Ascending aorta (tissue), 2 donors: ENCODE measurements at regions not wholly inside any gene's neighbourhood (a gene's known extent, or its start where the extent isn't known, plus 50 kb on each side); places are given as distances from the start of the nearest gene placed in this dataset.

ENCODE experiments used
- DNase-seq, 2 donors: peaks; one replicate each; pipeline ENCODE4 v3.0.0-alpha.2; 2019; ENCODE audit warnings: low spot score in 2 of 2
- H3K27ac ChIP-seq, 2 donors: fragments of 200-600 bp; sonication (generic); one replicate each; pipeline ENCODE4 v1.5.1; 2016 to 2017; ENCODE audit warnings: mild to moderate bottlenecking in 1 of 2
- H3K27me3 ChIP-seq: fragments of 200-600 bp; sonication (generic); one replicate; pipeline ENCODE4 v1.5.1; 2017
- H3K36me3 ChIP-seq, 2 donors: fragments of 200-600 bp; sonication (generic); one replicate each; pipeline ENCODE4 v1.5.1; 2016
- H3K4me1 ChIP-seq, 2 donors: fragments of 200-600 bp; sonication (generic); one replicate each; pipeline ENCODE4 v1.5.1; 2016 to 2017; ENCODE audit warnings: mild to moderate bottlenecking in 1 of 2
- H3K4me3 ChIP-seq, 2 donors: fragments of 200-600 bp; sonication (generic); one replicate each; pipeline ENCODE4 v1.5.1; 2016 to 2017; ENCODE audit warnings: mild to moderate bottlenecking in 1 of 2
- H3K9me3 ChIP-seq, 2 donors: fragments of 200-600 bp; sonication (generic); one replicate each; pipeline ENCODE4 v1.5.1; 2016
- intact Hi-C: fragments of 100-400 bp; cut with DNase I; formaldehyde crosslinking; loops from one replicate; pipeline ENCODE4 v1.15.1; 2023
- TF ChIP-seq, protein P1 (sequence below), 3 experiments: fragments of 200-600 bp in 2 of 3; fragments of 450-650 bp in 1 of 3; sonication (generic) in 2 of 3; IDR thresholded peaks; one replicate each; pipeline ENCODE4 v1.5.1; 2016 to 2019; ENCODE audit warnings: antibody characterized with exemption in 3 of 3, mild to moderate bottlenecking in 1 of 3, moderate library complexity in 1 of 3

DNA sequence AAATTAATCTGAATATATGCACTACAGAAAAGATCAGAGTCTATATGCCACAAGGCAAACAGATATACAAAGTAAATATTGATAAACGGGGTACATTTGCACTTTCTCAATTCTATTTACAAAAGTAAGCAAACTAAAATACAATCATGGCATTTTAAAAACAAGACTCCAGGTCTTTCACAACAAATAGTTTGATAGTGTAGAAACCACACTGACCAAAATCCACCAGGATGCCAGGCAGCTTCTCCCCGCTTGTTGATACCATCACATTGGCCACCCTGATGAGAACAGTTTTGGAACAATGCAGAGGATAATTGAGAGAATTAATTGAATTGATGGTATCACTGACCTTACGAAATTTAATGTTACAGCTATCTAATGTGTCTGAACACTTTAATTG lies 190.6 kb upstream of the TMCO5A start:
- Histone ChIP-seq H3K9me3 (no peaks in the 10 kb centered on the region), H3K4me1 (no peaks in the 10 kb centered on the region), H3K4me3 (no peak overlapping the region), H3K27me3 (no peaks in the 10 kb centered on the region), H3K36me3 (no peaks in the 10 kb centered on the region), H3K27ac (no peak overlapping the region)
- DNase-seq, result no peak
- intact Hi-C loops, result no loop called here
- TF ChIP-seq, protein P1, sequence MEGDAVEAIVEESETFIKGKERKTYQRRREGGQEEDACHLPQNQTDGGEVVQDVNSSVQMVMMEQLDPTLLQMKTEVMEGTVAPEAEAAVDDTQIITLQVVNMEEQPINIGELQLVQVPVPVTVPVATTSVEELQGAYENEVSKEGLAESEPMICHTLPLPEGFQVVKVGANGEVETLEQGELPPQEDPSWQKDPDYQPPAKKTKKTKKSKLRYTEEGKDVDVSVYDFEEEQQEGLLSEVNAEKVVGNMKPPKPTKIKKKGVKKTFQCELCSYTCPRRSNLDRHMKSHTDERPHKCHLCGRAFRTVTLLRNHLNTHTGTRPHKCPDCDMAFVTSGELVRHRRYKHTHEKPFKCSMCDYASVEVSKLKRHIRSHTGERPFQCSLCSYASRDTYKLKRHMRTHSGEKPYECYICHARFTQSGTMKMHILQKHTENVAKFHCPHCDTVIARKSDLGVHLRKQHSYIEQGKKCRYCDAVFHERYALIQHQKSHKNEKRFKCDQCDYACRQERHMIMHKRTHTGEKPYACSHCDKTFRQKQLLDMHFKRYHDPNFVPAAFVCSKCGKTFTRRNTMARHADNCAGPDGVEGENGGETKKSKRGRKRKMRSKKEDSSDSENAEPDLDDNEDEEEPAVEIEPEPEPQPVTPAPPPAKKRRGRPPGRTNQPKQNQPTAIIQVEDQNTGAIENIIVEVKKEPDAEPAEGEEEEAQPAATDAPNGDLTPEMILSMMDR (IDR thresholded peaks at IDR 0.05), result no peak

DNA sequence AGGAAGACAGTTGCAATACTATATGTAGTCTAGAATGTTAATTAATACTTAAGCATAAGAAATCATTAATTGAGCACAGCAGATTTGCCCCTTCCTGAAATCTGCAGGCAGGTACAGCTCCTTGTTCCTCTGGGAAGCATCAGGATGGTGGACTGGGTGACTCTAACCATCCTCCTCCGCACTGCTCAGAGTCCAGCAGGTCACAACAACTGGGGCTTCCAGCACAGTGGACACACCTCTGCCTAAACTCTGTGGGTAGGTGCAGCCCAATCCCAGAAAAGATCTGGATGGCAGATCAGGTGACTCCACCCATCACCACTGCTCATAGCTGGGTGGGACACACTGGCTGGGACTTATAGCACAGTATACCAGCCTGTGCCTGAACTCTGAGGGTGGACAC lies 189.9 kb upstream of the TMCO5A start:
- intact Hi-C loops, result no loop called here
- H3K4me1 ChIP-seq, result no peaks in the 10 kb centered on the region
- DNase-seq, result no peak
- H3K4me3 ChIP-seq, result no peak overlapping the region
- no peak overlapping the region for H3K27ac ChIP-seq
- no peaks in the 10 kb centered on the region for H3K36me3 ChIP-seq
- TF ChIP-seq, protein P1 (IDR thresholded peaks at IDR 0.05), result no peak
- no peaks in the 10 kb centered on the region for H3K9me3 ChIP-seq
- no peaks in the 10 kb centered on the region for H3K27me3 ChIP-seq

DNA sequence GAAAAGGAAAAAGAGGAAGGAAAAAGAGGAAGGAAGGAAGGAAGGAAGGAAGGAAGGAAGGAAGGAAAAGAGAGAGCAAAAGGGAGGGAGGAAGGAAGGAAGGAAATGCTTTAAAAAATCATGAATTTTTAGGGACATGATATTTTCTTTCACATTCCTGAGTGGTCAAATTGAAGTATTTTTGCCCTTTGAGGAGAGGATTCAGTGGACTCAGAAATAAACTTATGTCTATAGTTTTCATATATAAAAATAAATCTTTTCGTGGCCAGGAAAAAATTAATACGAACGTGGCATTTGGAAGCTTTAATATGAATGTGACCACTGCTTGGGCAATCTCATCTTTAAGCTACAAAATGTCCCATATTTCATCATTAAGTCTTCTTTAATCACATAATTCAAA lies 183.0 kb upstream of the TMCO5A start:
- Histone ChIP-seq H3K27ac (no peak overlapping the region), H3K36me3 (no peaks in the 10 kb centered on the region), H3K4me3 (no peak overlapping the region), H3K27me3 (no peaks in the 10 kb centered on the region), H3K9me3 (no peaks in the 10 kb centered on the region), H3K4me1 (no peaks in the 10 kb centered on the region)
- no peak for DNase-seq
- TF ChIP-seq, protein P1 (IDR thresholded peaks at IDR 0.05), result no peak
- intact Hi-C loops, result no loop called here

DNA sequence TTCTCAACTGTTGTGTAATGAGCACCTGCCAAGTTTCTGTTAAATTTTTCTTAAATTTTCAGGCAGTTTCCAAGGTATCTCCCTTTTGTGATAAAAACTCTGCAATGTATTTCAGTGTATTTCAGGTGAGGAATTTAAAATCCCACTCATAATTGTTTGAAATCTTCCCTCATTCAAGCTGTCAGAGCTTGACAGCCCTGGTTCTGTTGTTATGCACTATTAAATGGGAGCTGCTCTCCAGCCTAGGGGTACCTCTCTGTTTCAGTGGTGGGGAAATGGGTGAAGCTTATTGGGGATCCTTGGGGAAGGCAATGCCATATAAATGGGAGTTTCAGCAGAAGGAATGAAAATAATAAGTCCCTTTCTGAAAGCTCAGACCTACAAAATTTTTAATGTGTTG lies 178.0 kb upstream of the TMCO5A start:
- H3K27ac ChIP-seq, result no peak overlapping the region
- intact Hi-C loops, result no loop called here
- TF ChIP-seq, protein P1 (IDR thresholded peaks at IDR 0.05), result no peak
- H3K27me3 ChIP-seq, result no peaks in the 10 kb centered on the region
- no peaks in the 10 kb centered on the region for H3K9me3 ChIP-seq
- H3K4me3 ChIP-seq, result no peak overlapping the region
- H3K36me3 ChIP-seq, result no peaks in the 10 kb centered on the region
- no peaks in the 10 kb centered on the region for H3K4me1 ChIP-seq
- DNase-seq, result no peak

DNA sequence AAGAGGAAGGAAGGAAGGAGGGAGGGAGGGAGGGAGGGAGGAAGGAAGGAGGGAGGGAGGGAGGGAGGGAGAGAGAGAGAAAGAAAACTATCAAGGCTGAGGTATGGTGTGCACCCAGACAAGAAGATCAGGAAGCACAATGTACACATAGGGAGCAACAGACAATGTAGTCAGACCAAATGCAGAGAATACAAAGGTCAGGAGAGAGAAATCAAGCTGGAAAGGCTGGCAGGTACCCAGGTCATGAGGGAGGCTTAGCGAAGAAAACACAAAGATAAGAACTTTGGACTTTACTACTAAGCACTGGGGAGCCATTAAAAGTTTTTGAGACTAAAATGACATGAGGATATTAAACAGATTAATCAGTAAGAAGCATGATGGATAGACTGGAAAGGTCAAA lies 176.0 kb upstream of the TMCO5A start:
- Histone ChIP-seq H3K27me3 (no peaks in the 10 kb centered on the region), H3K9me3 (no peaks in the 10 kb centered on the region), H3K36me3 (no peaks in the 10 kb centered on the region), H3K27ac (no peak overlapping the region), H3K4me1 (no peaks in the 10 kb centered on the region), H3K4me3 (no peak overlapping the region)
- intact Hi-C loops, result no loop called here
- DNase-seq, result no peak
- TF ChIP-seq, protein P1 (IDR thresholded peaks at IDR 0.05), result no peak

DNA sequence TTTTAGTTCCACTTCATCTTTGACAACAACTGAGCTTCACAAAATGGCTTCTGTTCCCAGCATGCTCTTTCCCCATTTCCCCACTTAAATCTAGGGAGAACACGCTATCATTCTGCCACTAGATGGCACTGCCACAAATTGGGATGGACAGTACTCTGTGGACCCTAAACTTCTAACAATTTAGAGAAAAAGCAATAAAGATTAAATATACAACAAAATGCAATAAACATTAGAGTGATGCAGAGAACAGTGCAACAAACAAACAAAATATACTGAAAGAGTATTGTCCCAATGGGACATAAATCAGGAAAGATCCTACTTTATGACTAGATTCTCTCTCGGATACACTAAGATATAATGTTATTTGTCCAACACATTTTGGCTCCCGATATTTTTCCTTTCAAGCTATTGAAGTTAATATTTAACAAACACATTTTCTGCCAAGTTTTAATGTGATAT lies 169.7 kb upstream of the TMCO5A start:
- Histone ChIP-seq H3K4me3 (no peak overlapping the region), H3K9me3 (no peaks in the 10 kb centered on the region), H3K27ac (no peak overlapping the region), H3K36me3 (no peaks in the 10 kb centered on the region), H3K4me1 (no peaks in the 10 kb centered on the region), H3K27me3 (no peaks in the 10 kb centered on the region)
- intact Hi-C loops, result loop anchor here (5.0 kb wide), 1 partner anchor 118 kb away; no protein-coding TSS in a partner anchor
- TF ChIP-seq, protein P1 (IDR thresholded peaks at IDR 0.05), result peak; percentile 9 to 44 (median 33)
- DNase-seq, result no peak
